GM10248 (cell line): ENCODE measurements at regions not wholly inside any gene's neighbourhood (a gene's known extent, or its start where the extent isn't known, plus 50 kb on each side); places are given as distances from the start of the nearest gene placed in this dataset.

ENCODE experiments used
- CTCF ChIA-PET: fragments of 300-600 bp; sonication (Branson Sonifier 250); formaldehyde crosslinking; extraction: SDS; loops from one replicate; lab custom pipeline; 2021; ENCODE audit warnings: antibody characterized with exemption; lab: Yijun Ruan, JAX
- POLR2A ChIA-PET: fragments of 350-650 bp; sonication (Branson Sonifier 250); formaldehyde crosslinking; extraction: SDS; loops from one replicate; lab custom pipeline; 2020; ENCODE audit warnings: antibody characterized with exemption; lab: Yijun Ruan, JAX
- DNase-seq: peaks from one replicate; pipeline ENCODE4 v3.0.0; 2012; ENCODE audit errors: extremely low spot score
- CTCF ChIP-seq: IDR thresholded peaks from 2 replicates; pipeline ENCODE4 v1.5.1; 2012; ENCODE audit warnings: mild to moderate bottlenecking, low read depth; ENCODE audit errors: extremely low read depth, missing control alignments, control extremely low read depth

GRCh38 chr7:41867639-41868280, 164.9 kb upstream of the INHBA start:
- no peak for TF ChIP-seq CTCF
- POLR2A ChIA-PET: no interaction called here
- CTCF ChIA-PET: interaction anchor here (2.9 kb wide), 1 partner anchor 11 kb away, joined by 9 read pairs; no protein-coding TSS in a partner anchor

DNA sequence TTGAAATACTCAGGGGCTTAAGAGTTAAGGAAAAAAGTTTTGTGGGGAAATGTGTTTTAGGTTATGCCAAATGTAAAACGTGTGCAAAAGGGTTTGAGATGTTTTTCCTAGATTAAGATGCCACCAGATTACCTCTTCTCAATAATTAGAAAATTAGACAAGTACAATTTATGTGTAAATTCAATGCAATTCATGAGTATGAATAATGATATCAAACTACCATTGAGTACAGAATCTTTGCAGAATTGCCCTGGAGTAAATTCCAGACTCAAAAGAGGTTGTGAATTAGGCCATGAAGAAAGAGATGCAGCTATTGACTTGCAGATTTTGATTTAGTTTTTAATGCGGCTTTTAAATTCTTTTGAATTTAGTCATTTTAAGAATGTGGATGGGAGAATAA, 159.4 kb upstream of the INHBA start:
- CTCF ChIA-PET: interaction anchor here (1.1 to 1.5 kb wide), 2 partner anchors 11 to 13 kb away, joined by 3 to 4 read pairs; no protein-coding TSS in a partner anchor
- POLR2A ChIA-PET: no interaction called here
- TF ChIP-seq CTCF: no peak

More at GRCh38 chr7:41867639-41868280, 164.9 kb upstream of the INHBA start:
- no peak for DNase-seq

GRCh38 chr7:41861642-41862041, 158.8 kb upstream of the INHBA start:
- POLR2A ChIA-PET: no interaction called here
- TF ChIP-seq CTCF: no peak
- CTCF ChIA-PET: interaction anchor here (1.5 kb wide), 1 partner anchor 12 kb away, joined by 4 read pairs; no protein-coding TSS in a partner anchor
- DNase-seq: no peak

More for the DNA sequence above, 159.4 kb upstream of the INHBA start:
- no peak for DNase-seq

DNA sequence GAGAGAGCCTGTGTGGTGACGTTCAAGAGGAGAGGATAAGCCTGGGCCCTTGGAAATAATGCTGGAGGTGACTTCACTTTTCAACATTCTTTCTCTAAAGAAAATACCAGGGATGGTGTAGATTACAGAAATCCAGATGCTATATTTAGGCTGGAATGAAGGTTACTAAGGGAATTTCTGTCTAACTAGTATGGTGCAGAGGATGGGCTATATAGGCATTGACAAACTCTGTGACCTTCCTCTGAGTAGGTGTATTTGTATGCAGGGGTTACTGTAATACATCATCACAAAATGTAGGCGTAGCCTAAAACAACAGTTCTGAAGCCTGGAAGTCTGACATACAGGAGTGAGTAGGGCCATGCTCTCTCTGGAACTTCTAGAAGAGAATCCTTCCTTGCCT, 155.3 kb upstream of the INHBA start:
- TF ChIP-seq CTCF: no peak
- CTCF ChIA-PET: no interaction called here
- POLR2A ChIA-PET: no interaction called here
- DNase-seq: no peak

- ChIA-PET POLR2A (no interaction called here), CTCF (interaction anchor here (1.2 to 2.4 kb wide), 3 partner anchors 9 to 87 kb away, joined by 3 to 6 read pairs (median 4); no protein-coding TSS in a partner anchor)
- DNase-seq: no peak
- TF ChIP-seq CTCF: no peak
These were observed 152.9 kb upstream of the INHBA start for GRCh38 chr7:41855798-41856197.

GRCh38 chr7:41847606-41848005, 144.7 kb upstream of the INHBA start:
- TF ChIP-seq CTCF: no peak
- ChIA-PET CTCF (no interaction called here), POLR2A (no interaction called here)
- no peak for DNase-seq
